Progenitor cell of endocrine pancreas (in vitro differentiated cells): ENCODE measurements at regions not wholly inside any gene's neighbourhood (a gene's known extent, or its start where the extent isn't known, plus 50 kb on each side); places are given as distances from the start of the nearest gene placed in this dataset.

ENCODE experiments used
- DNase-seq: peaks from one replicate; pipeline ENCODE4 v3.0.0; 2021; ENCODE audit warnings: low spot score; ENCODE audit not compliant: unreplicated experiment
- H3K27ac Mint-ChIP-seq: 2 replicates; pipeline ENCODE4 v1.8.0; 2021; ENCODE audit warnings: mild to moderate bottlenecking, moderate library complexity, mixed read lengths
- H3K27me3 Mint-ChIP-seq: 2 replicates; pipeline ENCODE4 v1.8.0; 2021; ENCODE audit warnings: mixed read lengths
- H3K36me3 Mint-ChIP-seq: 2 replicates; pipeline ENCODE4 v1.8.0; 2022; ENCODE audit warnings: mixed read lengths; ENCODE audit not compliant: insufficient read depth
- H3K4me1 Mint-ChIP-seq: 2 replicates; pipeline ENCODE4 v1.8.0; 2021; ENCODE audit warnings: low read depth, mixed read lengths
- H3K4me3 Mint-ChIP-seq: 2 replicates; pipeline ENCODE4 v1.8.0; 2021; ENCODE audit warnings: low read depth, mild to moderate bottlenecking, moderate library complexity, mixed read lengths
- H3K9me3 Mint-ChIP-seq: 2 replicates; pipeline ENCODE4 v1.8.0; 2021; ENCODE audit warnings: low read depth, mixed read lengths
- CTCF ChIP-seq: fragments of 200-600 bp; sonication (generic); IDR thresholded peaks from one replicate; pipeline ENCODE4 v1.5.0; 2021; ENCODE audit warnings: antibody characterized with exemption, mild to moderate bottlenecking; ENCODE audit not compliant: unreplicated experiment

GRCh38 chr15:62823561-62823960, 219.0 kb upstream of the TPM1 start:
- no peak for DNase-seq
- H3K9me3 Mint-ChIP-seq = no peaks in the 10 kb centered on the region
- H3K27me3 Mint-ChIP-seq = no peaks in the 10 kb centered on the region
- no peak overlapping the region for H3K4me3 Mint-ChIP-seq
- H3K27ac Mint-ChIP-seq = no peak overlapping the region
- H3K36me3 Mint-ChIP-seq = peaks cover 4% of the 10 kb centered on the region
- no peak for TF ChIP-seq CTCF
- H3K4me1 Mint-ChIP-seq = peaks cover 10% of the 10 kb centered on the region

- DNase-seq = no peak
- TF ChIP-seq CTCF = no peak
- no peaks in the 10 kb centered on the region for H3K27me3 Mint-ChIP-seq
- peaks cover 10% of the 10 kb centered on the region for H3K4me1 Mint-ChIP-seq
- H3K9me3 Mint-ChIP-seq = no peaks in the 10 kb centered on the region
- H3K27ac Mint-ChIP-seq = no peak overlapping the region
- H3K36me3 Mint-ChIP-seq = peaks cover 4% of the 10 kb centered on the region
- H3K4me3 Mint-ChIP-seq = no peak overlapping the region
Observed at GRCh38 chr15:62824111-62825015, 218.2 kb upstream of the TPM1 start.

- H3K9me3 Mint-ChIP-seq = no peaks in the 10 kb centered on the region
Observed at GRCh38 chr15:62825191-62825590, 217.4 kb upstream of the TPM1 start.

GRCh38 chr15:62826561-62826960, 216.0 kb upstream of the TPM1 start:
- Mint-ChIP-seq H3K27me3 (no peaks in the 10 kb centered on the region), H3K36me3 (peaks cover 2% of the 10 kb centered on the region), H3K4me3 (no peak overlapping the region), H3K9me3 (no peaks in the 10 kb centered on the region), H3K27ac (no peak overlapping the region), H3K4me1 (peaks cover 5% of the 10 kb centered on the region)
- no peak for TF ChIP-seq CTCF
- no peak for DNase-seq

More at GRCh38 chr15:62825191-62825590, 217.4 kb upstream of the TPM1 start:
- Mint-ChIP-seq H3K36me3 (peaks cover 4% of the 10 kb centered on the region), H3K4me1 (peaks cover 10% of the 10 kb centered on the region), H3K4me3 (no peak overlapping the region), H3K27ac (no peak overlapping the region), H3K27me3 (no peaks in the 10 kb centered on the region)
- no peak for TF ChIP-seq CTCF
- no peak for DNase-seq

- Mint-ChIP-seq H3K4me3 (no peak overlapping the region), H3K27me3 (no peaks in the 10 kb centered on the region), H3K36me3 (peaks cover 2% of the 10 kb centered on the region), H3K4me1 (peaks cover 7% of the 10 kb centered on the region), H3K27ac (no peak overlapping the region), H3K9me3 (no peaks in the 10 kb centered on the region)
- no peak for TF ChIP-seq CTCF
- no peak for DNase-seq
Observed at GRCh38 chr15:62828364-62828763, 214.2 kb upstream of the TPM1 start.
